GM23248 (cell line): ENCODE measurements at regions not wholly inside any gene's neighbourhood (a gene's known extent, or its start where the extent isn't known, plus 50 kb on each side); places are given as distances from the start of the nearest gene placed in this dataset.

Experiments used
- EZH2 ChIP-seq: fragments of 200-600 bp; sonication (generic); IDR thresholded peaks from 2 replicates; pipeline ENCODE4 v1.6.1; 2018; ENCODE audit warnings: antibody characterized with exemption, mild to moderate bottlenecking; ENCODE audit not compliant: insufficient read depth, poor library complexity, severe bottlenecking
- EZH2phosphoT487 ChIP-seq: fragments of 200-600 bp; sonication (generic); IDR thresholded peaks from 2 replicates; pipeline ENCODE4 v1.6.1; 2018; ENCODE audit warnings: antibody characterized with exemption, moderate library complexity, mild to moderate bottlenecking, low read depth; ENCODE audit not compliant: insufficient read depth

GRCh38 chr1:183726825-183727224 lies 73.7 kb upstream of the APOBEC4 start:
- TF ChIP-seq EZH2 (no peak), EZH2phosphoT487 (no peak)
